ENCODE measurements at regions not wholly inside any gene's neighbourhood (a gene's known extent, or its start where the extent isn't known, plus 50 kb on each side); places are given as distances from the start of the nearest gene placed in this dataset.

DNA sequence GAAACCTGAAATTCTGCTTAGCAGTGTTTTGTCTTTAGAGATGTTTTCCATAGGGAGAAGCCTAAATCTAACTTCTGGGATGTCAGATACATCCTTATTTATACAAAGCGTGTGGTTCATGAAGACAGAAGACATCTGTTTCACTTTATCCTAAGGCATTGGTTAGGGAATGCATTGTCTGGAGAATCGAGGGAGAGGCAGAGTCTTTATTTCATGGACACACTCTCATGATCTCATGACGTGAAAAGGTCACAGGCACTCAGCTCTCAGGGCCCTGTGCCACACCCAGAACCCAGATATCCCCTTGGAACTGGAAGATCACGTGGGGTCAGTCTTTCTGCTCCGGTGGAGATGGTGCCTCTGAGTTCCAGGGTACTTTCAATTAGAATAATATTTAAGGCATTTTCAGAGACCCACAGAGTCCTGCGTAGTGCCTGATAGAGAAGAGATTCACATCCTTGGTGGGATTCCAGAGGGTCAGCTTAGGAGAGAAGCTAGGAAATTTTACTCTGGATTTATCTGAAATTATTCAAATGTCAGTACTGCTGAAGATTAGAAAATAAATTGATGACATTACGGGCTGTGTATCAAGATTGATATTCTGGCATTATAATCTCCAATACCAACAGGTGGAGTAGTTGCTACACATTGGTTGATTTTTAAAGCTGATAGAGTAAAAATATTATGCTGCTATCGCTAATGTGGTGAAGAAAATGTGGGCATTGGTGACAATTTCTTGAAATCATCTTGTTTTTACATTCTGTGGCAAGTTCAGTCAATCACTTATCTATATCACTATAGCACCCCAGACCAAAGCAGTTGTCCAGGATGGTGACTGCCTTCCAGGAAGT lies 378.3 kb downstream of the MTRR start:
- WGBS, 5 donors: 47 to 65% (median 52%) methylated on average over 8 of the region's 8 CpGs
- Histone ChIP-seq H3K9me3 (peaks cover 0 to 8% (median 0%) of the 10 kb centered on the region in 8 donors), H3K36me3 (no peaks in the 10 kb centered on the region), H3K4me1 (no peaks in the 10 kb centered on the region), H3K27ac (no peak overlapping the region), H3K27me3 (replicated peaks in 1 of 7) (no peaks in the 10 kb centered on the region), H3K4me3 (no peak overlapping the region)
- no peak for DNase-seq
- TF ChIP-seq POLR2A (IDR thresholded peaks at IDR 0.05) (no peak), POLR2AphosphoS5 (IDR thresholded peaks at IDR 0.05) (no peak)
- TF ChIP-seq, protein P1, sequence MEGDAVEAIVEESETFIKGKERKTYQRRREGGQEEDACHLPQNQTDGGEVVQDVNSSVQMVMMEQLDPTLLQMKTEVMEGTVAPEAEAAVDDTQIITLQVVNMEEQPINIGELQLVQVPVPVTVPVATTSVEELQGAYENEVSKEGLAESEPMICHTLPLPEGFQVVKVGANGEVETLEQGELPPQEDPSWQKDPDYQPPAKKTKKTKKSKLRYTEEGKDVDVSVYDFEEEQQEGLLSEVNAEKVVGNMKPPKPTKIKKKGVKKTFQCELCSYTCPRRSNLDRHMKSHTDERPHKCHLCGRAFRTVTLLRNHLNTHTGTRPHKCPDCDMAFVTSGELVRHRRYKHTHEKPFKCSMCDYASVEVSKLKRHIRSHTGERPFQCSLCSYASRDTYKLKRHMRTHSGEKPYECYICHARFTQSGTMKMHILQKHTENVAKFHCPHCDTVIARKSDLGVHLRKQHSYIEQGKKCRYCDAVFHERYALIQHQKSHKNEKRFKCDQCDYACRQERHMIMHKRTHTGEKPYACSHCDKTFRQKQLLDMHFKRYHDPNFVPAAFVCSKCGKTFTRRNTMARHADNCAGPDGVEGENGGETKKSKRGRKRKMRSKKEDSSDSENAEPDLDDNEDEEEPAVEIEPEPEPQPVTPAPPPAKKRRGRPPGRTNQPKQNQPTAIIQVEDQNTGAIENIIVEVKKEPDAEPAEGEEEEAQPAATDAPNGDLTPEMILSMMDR (IDR thresholded peaks at IDR 0.05 in 8 of 11, conservative IDR thresholded peaks at IDR 0.05 in 3 of 11): no peak
- intact Hi-C loops (cut with DNase I; ENCODE audit: low total_unique reads): no loop called here

DNA sequence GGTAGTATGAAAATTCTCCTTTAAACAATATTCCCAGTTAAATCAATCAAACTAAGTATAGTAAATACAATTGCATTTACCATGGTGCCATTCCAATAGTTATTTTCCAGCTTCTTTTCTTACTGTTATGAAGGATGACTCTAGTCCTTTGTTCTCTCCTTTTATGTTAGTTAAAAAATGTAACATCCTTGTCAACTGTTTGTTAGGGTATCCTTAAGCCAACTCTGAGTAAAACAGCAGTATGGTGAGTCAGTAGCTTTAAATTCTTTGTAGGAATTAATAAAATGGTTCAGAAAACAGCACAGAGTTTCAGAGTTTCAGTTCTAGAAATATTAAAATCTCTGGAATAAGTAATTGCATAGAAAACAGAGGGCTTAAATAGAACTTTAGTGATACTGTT lies 384.4 kb downstream of the MTRR start:
- H3K9me3 ChIP-seq: no peaks in the 10 kb centered on the region
- H3K36me3 ChIP-seq: no peaks in the 10 kb centered on the region
- DNase-seq: no peak
- H3K27ac ChIP-seq: no peak overlapping the region
- TF ChIP-seq, protein P1 (IDR thresholded peaks at IDR 0.05 in 8 of 11, conservative IDR thresholded peaks at IDR 0.05 in 3 of 11): no peak
- TF ChIP-seq POLR2A (IDR thresholded peaks at IDR 0.05): no peak
- TF ChIP-seq POLR2AphosphoS5 (IDR thresholded peaks at IDR 0.05): no peak
- intact Hi-C loops (cut with DNase I; ENCODE audit: low total_unique reads): no loop called here
- H3K4me3 ChIP-seq: no peak overlapping the region
- H3K27me3 ChIP-seq (replicated peaks in 1 of 7): no peaks in the 10 kb centered on the region
- H3K4me1 ChIP-seq: no peaks in the 10 kb centered on the region

DNA sequence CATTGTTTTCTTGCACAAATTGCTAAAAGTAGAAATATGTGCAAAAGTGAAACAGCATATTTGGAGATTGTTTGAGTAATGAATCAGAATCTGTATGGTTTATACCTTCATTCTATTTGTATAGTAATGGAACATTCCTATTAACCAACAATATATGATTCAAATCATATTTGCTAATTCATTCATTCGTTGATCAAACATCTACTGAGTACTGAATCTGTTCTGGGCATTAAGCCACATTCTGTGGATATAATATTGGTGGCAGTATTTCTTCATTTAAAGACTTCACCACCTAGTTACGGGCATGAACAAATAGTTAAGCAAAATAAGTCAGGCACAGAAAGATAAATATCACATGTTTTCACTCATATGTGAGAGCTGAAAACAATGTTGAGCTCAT lies 385.7 kb downstream of the MTRR start:
- Histone ChIP-seq H3K36me3 (no peaks in the 10 kb centered on the region), H3K4me1 (no peaks in the 10 kb centered on the region), H3K4me3 (no peak overlapping the region), H3K27me3 (replicated peaks in 1 of 7) (no peaks in the 10 kb centered on the region), H3K9me3 (no peaks in the 10 kb centered on the region), H3K27ac (no peak overlapping the region)
- intact Hi-C loops (cut with DNase I; ENCODE audit: low total_unique reads): no loop called here
- no peak for DNase-seq
- WGBS, 5 donors: 44 to 70% (median 55%) methylated on average over 2 of the region's 2 CpGs
- TF ChIP-seq, protein P1 (IDR thresholded peaks at IDR 0.05 in 8 of 11, conservative IDR thresholded peaks at IDR 0.05 in 3 of 11): no peak
- no peak for TF ChIP-seq POLR2A (IDR thresholded peaks at IDR 0.05)
- TF ChIP-seq POLR2AphosphoS5 (IDR thresholded peaks at IDR 0.05): no peak

DNA sequence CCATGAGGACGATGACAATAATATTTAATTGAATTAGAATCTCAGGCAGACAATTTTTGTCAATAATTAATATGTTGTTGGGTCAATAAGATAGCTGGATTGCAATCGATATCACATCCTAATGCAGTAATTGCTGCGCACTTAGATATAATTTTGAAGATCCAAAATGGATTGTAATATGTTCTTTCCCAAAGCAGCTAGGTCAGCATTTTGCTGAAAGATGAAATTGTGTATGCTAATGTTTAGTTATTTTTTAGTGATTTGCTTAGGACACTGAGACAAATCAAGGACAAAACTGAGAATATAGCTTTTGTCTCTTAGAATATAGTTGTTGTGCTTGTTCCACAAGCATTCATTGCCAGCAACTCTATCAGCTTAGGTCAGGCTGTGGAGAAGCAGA lies 389.9 kb downstream of the MTRR start:
- Histone ChIP-seq H3K27ac (no peak overlapping the region), H3K4me1 (no peaks in the 10 kb centered on the region), H3K9me3 (no peaks in the 10 kb centered on the region), H3K4me3 (no peak overlapping the region), H3K36me3 (no peaks in the 10 kb centered on the region), H3K27me3 (replicated peaks in 1 of 7) (no peaks in the 10 kb centered on the region)
- intact Hi-C loops (cut with DNase I; ENCODE audit: low total_unique reads): no loop called here
- no peak for TF ChIP-seq POLR2A (IDR thresholded peaks at IDR 0.05)
- TF ChIP-seq, protein P1 (IDR thresholded peaks at IDR 0.05 in 8 of 11, conservative IDR thresholded peaks at IDR 0.05 in 3 of 11): no peak
- no peak for TF ChIP-seq POLR2AphosphoS5 (IDR thresholded peaks at IDR 0.05)
- no peak for DNase-seq
- 78 to 86% (median 82%) methylated on average over 3 of the region's 3 CpGs for WGBS, 5 donors
